Lower leg skin (tissue), 3 donors: ENCODE measurements at regions not wholly inside any gene's neighbourhood (a gene's known extent, or its start where the extent isn't known, plus 50 kb on each side); places are given as distances from the start of the nearest gene placed in this dataset.

ENCODE experiments used
- CTCF ChIP-seq, 3 donors: fragments of 450-650 bp; IDR thresholded peaks; one replicate each; pipeline ENCODE4 v1.5.1; 2016; ENCODE audit warnings: antibody characterized with exemption in 3 of 3, mild to moderate bottlenecking in 3 of 3, moderate library complexity in 2 of 3
- POLR2A ChIP-seq, 2 donors: fragments of 450-650 bp; IDR thresholded peaks; one replicate each; pipeline ENCODE4 v1.6.1; 2016 to 2017; ENCODE audit warnings: antibody characterized with exemption in 2 of 2, mild to moderate bottlenecking in 1 of 2, moderate library complexity in 1 of 2

- TF ChIP-seq POLR2A (IDR thresholded peaks at IDR 0.05) (no peak), CTCF (IDR thresholded peaks at IDR 0.05) (no peak)
These were observed 1602.4 kb upstream of the CELF4 start for GRCh38 chr18:39167990-39168389.
